SH-SY5Y (cell line): ENCODE measurements at regions not wholly inside any gene's neighbourhood (a gene's known extent, or its start where the extent isn't known, plus 50 kb on each side); places are given as distances from the start of the nearest gene placed in this dataset.

Source experiments
- GATA2 ChIP-seq: IDR thresholded peaks from 2 replicates; pipeline ENCODE4 v1.6.1; 2011; ENCODE audit warnings: mild to moderate bottlenecking, low read depth, low read length
- GATA3 ChIP-seq: IDR thresholded peaks from 2 replicates; pipeline ENCODE4 v1.6.1; 2011; ENCODE audit warnings: low read depth, mild to moderate bottlenecking, low read length, moderate library complexity

- TF ChIP-seq GATA2 (no peak), GATA3 (no peak)
Measured at GRCh38 chr3:170712336-170712735, 126.5 kb upstream of the SLC7A14 start.
